NCI-H69 (cell line): ENCODE measurements at regions not wholly inside any gene's neighbourhood (a gene's known extent, or its start where the extent isn't known, plus 50 kb on each side); places are given as distances from the start of the nearest gene placed in this dataset.

Experiments used
- DNase-seq: peaks from one replicate; lab custom pipeline; 2025; lab: John Stamatoyannopoulos, UW

- DNase-seq: no peak
These were observed 182.6 kb downstream of the TRPC6 start for GRCh38 chr11:101401245-101401644.

DNA sequence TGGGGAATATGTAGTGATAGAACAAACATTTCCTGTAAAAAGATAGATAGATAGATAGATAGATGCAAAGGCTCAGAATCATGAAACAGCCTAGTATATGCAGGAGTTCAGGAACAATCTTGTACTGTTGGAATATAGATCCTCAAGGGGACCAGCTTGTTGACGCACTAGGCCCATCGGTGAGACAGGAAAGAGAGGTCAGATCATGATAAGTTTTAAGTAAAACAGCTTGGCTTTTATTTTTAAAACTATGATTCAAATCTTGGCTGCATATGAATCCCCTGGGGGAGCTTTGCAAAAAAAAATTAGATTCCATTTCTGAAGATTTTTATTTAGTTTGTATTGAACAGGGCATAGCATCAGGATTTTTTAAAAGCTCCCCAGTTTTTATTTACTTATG is 185.8 kb downstream of the TRPC6 start:
- no peak for DNase-seq

DNA sequence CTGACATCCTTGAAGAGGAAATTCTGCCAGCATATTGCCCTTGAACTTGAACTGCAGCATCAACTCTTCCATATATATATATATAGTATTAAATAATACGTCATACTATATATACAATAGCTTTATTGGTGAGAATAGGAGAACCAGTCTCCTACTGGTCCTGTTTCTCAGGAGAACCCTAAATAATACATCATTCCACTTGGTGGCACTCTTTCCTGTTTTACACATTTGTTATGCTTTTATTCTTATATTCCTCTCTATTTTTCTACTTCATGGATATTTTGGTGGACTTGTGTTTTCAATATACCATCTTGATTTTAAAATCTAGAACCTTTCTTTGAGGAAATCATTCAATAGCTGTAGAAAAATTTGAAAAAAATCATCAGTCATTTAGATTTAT is 193.3 kb downstream of the TRPC6 start:
- DNase-seq: no peak

GRCh38 chr11:101369835-101370234 is 214.0 kb downstream of the TRPC6 start:
- DNase-seq: no peak

- DNase-seq: no peak
These were observed 220.0 kb downstream of the TRPC6 start for GRCh38 chr11:101363706-101364275.

- no peak for DNase-seq
These were observed 221.2 kb downstream of the TRPC6 start for GRCh38 chr11:101362643-101363042.

DNA sequence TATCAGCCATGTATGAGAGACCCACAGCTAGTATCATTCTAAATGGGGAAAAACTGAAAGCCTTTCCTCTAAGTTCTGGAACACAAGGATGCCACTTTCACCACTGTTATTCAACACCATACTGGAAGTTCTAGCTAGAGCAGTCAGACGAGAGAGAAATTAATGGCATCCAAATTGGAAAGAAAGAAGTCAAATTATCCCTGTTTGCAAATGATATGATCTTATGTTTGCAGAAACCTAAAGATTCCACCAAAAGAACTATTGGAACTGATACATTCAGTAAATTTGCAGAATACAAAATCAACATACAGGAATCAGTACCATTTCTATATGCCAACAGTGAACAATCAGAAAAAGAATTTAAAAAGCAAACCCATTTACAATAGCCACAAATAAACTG is 226.0 kb downstream of the TRPC6 start:
- no peak for DNase-seq

DNA sequence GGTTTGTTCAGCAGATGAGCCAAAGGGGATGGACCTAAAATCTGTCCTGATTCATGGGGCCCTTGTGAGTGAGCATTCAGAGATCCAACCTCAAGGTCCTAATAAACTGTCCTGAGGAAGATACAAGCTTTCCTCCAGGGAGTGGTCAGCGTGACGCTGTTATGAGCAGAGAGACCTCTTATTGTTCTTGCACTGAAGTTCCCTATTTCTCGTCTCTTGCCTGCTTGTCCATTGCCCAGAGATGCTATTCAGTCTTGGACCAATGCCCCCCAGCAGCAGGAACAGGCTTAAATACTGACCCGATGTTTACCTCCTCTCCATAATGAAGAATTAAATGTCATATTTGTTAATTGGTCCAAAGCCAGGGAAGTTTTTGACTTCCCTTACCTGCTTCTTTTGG is 225.2 kb upstream of the PGR start:
- no peak for DNase-seq

DNA sequence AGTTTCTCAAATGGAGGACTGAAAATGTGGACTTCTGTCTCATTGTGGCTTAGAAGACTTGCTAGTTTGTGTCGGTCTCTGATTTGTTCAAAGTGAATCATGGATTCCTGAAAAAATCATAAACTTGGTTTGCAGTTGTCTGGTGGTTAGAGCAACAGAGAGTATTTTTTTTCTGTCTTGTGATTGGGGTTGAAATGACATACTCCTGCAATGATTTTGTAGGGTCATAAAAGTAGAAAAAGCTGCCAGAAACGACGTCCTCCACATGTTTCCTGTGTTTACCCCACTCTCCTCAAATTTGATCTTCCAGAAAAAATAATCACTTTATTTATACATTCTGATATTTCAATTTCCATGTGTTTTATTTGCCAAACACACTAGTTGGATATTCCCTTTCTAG is 219.2 kb upstream of the PGR start:
- DNase-seq: no peak

- no peak for DNase-seq
These were observed 217.0 kb upstream of the PGR start for GRCh38 chr11:101346591-101346990.

GRCh38 chr11:101345891-101346290 is 216.3 kb upstream of the PGR start:
- no peak for DNase-seq

GRCh38 chr11:101342307-101342706 is 212.7 kb upstream of the PGR start:
- DNase-seq: no peak

- no peak for DNase-seq
These were observed 212.0 kb upstream of the PGR start for GRCh38 chr11:101341578-101341977.

- peak; percentile 32 for DNase-seq
These were observed 207.2 kb upstream of the PGR start for GRCh38 chr11:101336858-101337257.

GRCh38 chr11:101336155-101336554 is 206.5 kb upstream of the PGR start:
- peak; percentile 4 for DNase-seq

DNA sequence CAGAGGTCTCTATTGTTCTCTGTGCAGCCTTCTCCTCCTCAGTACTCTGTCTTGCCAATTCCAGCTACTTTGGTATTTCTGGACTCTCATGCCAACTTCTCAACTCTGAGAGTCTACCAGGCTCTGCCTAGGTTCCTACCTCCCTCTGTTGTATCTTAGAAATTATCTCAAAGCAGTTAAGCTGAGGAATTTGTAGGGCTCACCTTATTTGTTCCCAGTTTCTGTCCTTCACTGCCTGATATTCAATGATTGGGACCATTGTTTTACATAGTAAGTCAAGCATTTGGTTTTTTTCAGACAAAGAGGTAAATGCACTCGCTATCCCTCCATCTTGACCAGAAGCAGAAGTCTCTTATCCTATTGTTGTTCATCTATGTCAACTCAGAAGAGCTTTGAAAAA is 205.0 kb upstream of the PGR start:
- no peak for DNase-seq

- no peak for DNase-seq
These were observed 201.8 kb upstream of the PGR start for GRCh38 chr11:101331411-101331810.

- DNase-seq: no peak
These were observed 198.3 kb upstream of the PGR start for GRCh38 chr11:101327908-101328307.

DNA sequence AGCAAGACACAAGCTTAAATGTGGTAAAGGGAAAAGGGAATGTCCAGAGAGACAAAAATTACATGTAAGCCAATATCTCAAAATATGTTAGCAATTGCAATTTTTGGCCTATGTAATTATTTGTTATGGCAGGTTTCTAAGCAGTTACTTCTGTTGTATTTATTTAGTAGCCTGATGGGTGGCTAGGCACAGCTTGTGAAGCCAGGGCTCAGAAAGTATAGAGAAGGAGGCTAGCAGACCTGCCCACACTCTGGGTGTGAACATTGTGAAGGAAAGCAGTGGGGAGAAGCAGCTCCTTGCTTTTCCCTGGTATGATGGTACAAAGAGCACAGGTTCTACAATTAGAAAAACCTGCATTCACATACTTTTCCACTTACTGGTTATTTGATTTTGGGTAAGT is 196.5 kb upstream of the PGR start:
- DNase-seq: no peak

GRCh38 chr11:101323997-101324396 is 194.4 kb upstream of the PGR start:
- no peak for DNase-seq

- DNase-seq: no peak
These were observed 191.6 kb upstream of the PGR start for GRCh38 chr11:101321222-101321621.

DNA sequence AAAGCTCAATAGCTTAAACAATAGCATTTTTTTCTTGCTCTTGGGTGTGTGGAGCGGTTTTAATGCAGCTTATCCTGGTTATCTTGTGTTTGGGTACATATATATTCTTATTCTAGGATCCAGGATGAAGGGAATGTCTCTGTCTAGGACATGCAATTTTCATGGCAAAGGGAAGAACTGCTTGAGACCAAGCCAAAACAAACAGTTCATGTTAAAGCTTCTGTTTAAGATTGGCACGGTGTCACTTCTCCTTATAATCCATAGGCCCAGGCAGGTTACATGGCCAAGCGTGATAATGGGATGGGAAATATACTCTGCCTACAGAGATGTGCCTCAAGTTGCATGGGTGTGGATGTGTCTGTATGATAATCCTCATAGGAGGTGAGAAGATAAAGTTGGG is 177.1 kb upstream of the PGR start:
- DNase-seq: no peak

- no peak for DNase-seq
These were observed 175.9 kb upstream of the PGR start for GRCh38 chr11:101305496-101305895.

GRCh38 chr11:101299210-101299609 is 169.6 kb upstream of the PGR start:
- no peak for DNase-seq

- DNase-seq: no peak
These were observed 167.3 kb upstream of the PGR start for GRCh38 chr11:101296896-101297295.
